ENCODE measurements at regions not wholly inside any gene's neighbourhood (a gene's known extent, or its start where the extent isn't known, plus 50 kb on each side); places are given as distances from the start of the nearest gene placed in this dataset.

GRCh38 chr6:98635191-98635590, 199.2 kb upstream of the POU3F2 start:
- Histone ChIP-seq H4K20me1 (ENCODE audit: control insufficient read depth, insufficient read depth, low read length, poor library complexity, severe bottlenecking) (no peaks in the 10 kb centered on the region), H3K4me1 (ENCODE audit: control insufficient read depth in 2 of 2, insufficient read depth in 2 of 2, low read length in 2 of 2) (no peaks in the 10 kb centered on the region), H2AFZ (ENCODE audit: insufficient read depth, low read depth, low read length, poor library complexity, severe bottlenecking) (no peak overlapping the region), H3K27me3 (replicated peaks in 1 of 4; ENCODE audit: control extremely low read depth in 1 of 4, control insufficient read depth in 3 of 4, insufficient read depth in 4 of 4, low read length in 3 of 4) (no peaks in the 10 kb centered on the region), H3K4me2 (replicated peaks; ENCODE audit: low read depth, low read length, poor library complexity, severe bottlenecking) (no peak overlapping the region), H3K9ac (ENCODE audit: low read length) (no peak overlapping the region), H3K79me2 (ENCODE audit: control insufficient read depth, insufficient read depth, low read length) (no peaks in the 10 kb centered on the region), H3K36me3 (replicated peaks in 1 of 2; ENCODE audit: control extremely low read depth in 1 of 2, control insufficient read depth in 1 of 2, extremely low read depth in 1 of 2, insufficient read depth in 2 of 2, low read length in 1 of 2) (no peaks in the 10 kb centered on the region), H3K27ac (ENCODE audit: low read length in 2 of 2) (no peak overlapping the region), H3K9me3 (ENCODE audit: control extremely low read depth in 1 of 3, control insufficient read depth in 2 of 3, insufficient read depth in 1 of 3, low read length in 2 of 3) (peaks cover 0 to 3% (median 0%) of the 10 kb centered on the region in 3 donors), H3K4me3 (ENCODE audit: control extremely low read depth in 1 of 5, extremely low read depth in 1 of 5, insufficient read depth in 1 of 5, low read depth in 2 of 5, low read length in 4 of 5) (no peak overlapping the region)
- Mint-ChIP-seq H3K4me3 (no peak overlapping the region), H3K27me3 (no peaks in the 10 kb centered on the region), H3K27ac (no peak overlapping the region), H3K4me1 (no peaks in the 10 kb centered on the region), H3K9me3 (ENCODE audit: insufficient read depth) (no peaks in the 10 kb centered on the region)
- CTCF ChIA-PET = no interaction called here
- DNase-seq (no peak), ATAC-seq (ENCODE audit: low read depth) (no peak)
- POLR2A ChIA-PET = no interaction called here
- whole genome bisulfite sequencing (ENCODE audit: insufficient coverage) = no CpG with 5 or more reads among the region's 2 CpGs
- intact Hi-C loops (cut with micrococcal nuclease) = no loop called here
- TF ChIP-seq, protein P1, sequence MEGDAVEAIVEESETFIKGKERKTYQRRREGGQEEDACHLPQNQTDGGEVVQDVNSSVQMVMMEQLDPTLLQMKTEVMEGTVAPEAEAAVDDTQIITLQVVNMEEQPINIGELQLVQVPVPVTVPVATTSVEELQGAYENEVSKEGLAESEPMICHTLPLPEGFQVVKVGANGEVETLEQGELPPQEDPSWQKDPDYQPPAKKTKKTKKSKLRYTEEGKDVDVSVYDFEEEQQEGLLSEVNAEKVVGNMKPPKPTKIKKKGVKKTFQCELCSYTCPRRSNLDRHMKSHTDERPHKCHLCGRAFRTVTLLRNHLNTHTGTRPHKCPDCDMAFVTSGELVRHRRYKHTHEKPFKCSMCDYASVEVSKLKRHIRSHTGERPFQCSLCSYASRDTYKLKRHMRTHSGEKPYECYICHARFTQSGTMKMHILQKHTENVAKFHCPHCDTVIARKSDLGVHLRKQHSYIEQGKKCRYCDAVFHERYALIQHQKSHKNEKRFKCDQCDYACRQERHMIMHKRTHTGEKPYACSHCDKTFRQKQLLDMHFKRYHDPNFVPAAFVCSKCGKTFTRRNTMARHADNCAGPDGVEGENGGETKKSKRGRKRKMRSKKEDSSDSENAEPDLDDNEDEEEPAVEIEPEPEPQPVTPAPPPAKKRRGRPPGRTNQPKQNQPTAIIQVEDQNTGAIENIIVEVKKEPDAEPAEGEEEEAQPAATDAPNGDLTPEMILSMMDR (IDR thresholded peaks at IDR 0.05) = no peak
- TF ChIP-seq EZH2 (IDR thresholded peaks at IDR 0.05; ENCODE audit: borderline replicate concordance, insufficient read depth, low read depth, low read length, poor library complexity, severe bottlenecking) = no peak

DNA sequence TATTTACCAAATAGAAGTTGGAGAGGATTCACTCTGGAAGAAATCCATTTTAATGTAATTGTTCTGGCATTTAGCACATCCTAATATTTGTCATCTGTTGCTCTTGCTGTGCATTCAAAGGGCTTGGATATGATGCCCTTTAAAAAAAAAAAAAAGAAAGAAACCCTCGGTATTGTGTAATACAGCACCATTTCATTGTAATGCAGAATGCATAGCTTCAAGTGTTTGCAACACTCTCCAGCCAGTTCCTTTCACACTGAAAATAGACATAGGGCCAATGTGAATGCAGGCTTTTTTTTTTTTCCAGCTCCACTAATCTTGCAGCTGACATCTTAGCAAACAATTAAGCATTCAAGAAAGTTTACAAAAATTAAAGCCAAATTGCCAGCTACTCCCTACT, 197.4 kb upstream of the POU3F2 start:
- Histone ChIP-seq H3K4me3 (ENCODE audit: control extremely low read depth in 1 of 5, extremely low read depth in 1 of 5, insufficient read depth in 1 of 5, low read depth in 2 of 5, low read length in 4 of 5) (no peak overlapping the region), H3K36me3 (replicated peaks in 1 of 2; ENCODE audit: control extremely low read depth in 1 of 2, control insufficient read depth in 1 of 2, extremely low read depth in 1 of 2, insufficient read depth in 2 of 2, low read length in 1 of 2) (no peaks in the 10 kb centered on the region), H3K9ac (ENCODE audit: low read length) (no peak overlapping the region), H3K4me2 (replicated peaks; ENCODE audit: low read depth, low read length, poor library complexity, severe bottlenecking) (no peak overlapping the region), H4K20me1 (ENCODE audit: control insufficient read depth, insufficient read depth, low read length, poor library complexity, severe bottlenecking) (no peaks in the 10 kb centered on the region), H3K9me3 (ENCODE audit: control extremely low read depth in 1 of 3, control insufficient read depth in 2 of 3, insufficient read depth in 1 of 3, low read length in 2 of 3) (no peaks in the 10 kb centered on the region), H3K27ac (ENCODE audit: low read length in 2 of 2) (no peak overlapping the region), H3K27me3 (replicated peaks in 1 of 4; ENCODE audit: control extremely low read depth in 1 of 4, control insufficient read depth in 3 of 4, insufficient read depth in 4 of 4, low read length in 3 of 4) (no peaks in the 10 kb centered on the region), H3K4me1 (ENCODE audit: control insufficient read depth in 2 of 2, insufficient read depth in 2 of 2, low read length in 2 of 2) (no peaks in the 10 kb centered on the region), H2AFZ (ENCODE audit: insufficient read depth, low read depth, low read length, poor library complexity, severe bottlenecking) (no peak overlapping the region), H3K79me2 (ENCODE audit: control insufficient read depth, insufficient read depth, low read length) (no peaks in the 10 kb centered on the region)
- Mint-ChIP-seq H3K27ac (no peak overlapping the region), H3K4me3 (no peak overlapping the region), H3K27me3 (no peaks in the 10 kb centered on the region), H3K9me3 (ENCODE audit: insufficient read depth) (no peaks in the 10 kb centered on the region), H3K4me1 (no peaks in the 10 kb centered on the region)
- DNase-seq = no peak
- intact Hi-C loops (cut with micrococcal nuclease) = no loop called here
- CTCF ChIA-PET = no interaction called here
- WGBS (ENCODE audit: insufficient coverage) = no CpG with 5 or more reads among the region's 1 CpG
- POLR2A ChIA-PET = no interaction called here
- ATAC-seq (ENCODE audit: low read depth) = no peak
- TF ChIP-seq, protein P1 (IDR thresholded peaks at IDR 0.05) = no peak
- TF ChIP-seq EZH2 (IDR thresholded peaks at IDR 0.05; ENCODE audit: borderline replicate concordance, insufficient read depth, low read depth, low read length, poor library complexity, severe bottlenecking) = no peak

Data from B cell (primary cell).